ENCODE measurements at regions not wholly inside any gene's neighbourhood (a gene's known extent, or its start where the extent isn't known, plus 50 kb on each side); places are given as distances from the start of the nearest gene placed in this dataset.

DNA sequence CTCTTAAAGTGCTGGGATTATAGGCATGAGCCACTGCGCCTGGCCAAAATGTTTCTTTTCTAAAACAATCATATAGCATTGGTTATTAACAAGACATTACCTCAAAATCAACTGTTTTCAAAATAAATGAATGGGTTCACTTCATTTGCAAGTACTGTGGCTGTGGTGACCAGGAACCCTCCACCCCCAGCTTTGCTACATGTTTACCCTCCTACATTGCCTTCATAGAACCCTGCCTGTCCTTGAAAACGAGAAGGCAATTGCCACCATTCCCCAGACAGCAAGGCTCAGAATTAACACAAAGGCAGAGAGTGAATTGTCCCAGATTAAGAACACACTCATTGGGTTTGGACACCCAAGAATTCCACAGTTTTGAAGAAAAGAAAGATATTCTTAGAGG, 116.6 kb upstream of the LGSN start:
- WGBS, 2 donors, result 68 to 91% methylated on average over 2 of the region's 2 CpGs

DNA sequence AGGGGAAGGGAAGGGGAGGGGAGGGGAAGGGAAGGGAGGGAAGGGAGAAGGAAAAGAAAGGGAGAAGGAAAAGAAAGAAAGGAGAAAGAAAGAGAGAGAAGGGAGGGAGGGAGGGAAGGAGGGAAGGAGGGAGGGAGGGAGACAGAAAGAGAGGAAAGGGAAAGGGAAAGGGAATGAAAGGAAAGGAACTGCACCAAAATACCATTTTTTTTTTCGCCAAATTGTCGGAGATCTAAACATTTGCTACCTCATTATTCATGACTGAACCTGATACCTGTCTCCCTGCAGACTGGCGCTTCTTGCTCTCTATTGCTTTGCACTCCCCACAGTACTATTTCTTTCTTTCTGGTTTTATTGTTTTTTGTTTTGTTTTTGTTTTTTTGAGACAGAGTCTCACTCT, 117.3 kb upstream of the LGSN start:
- ATAC-seq (ENCODE audit: insufficient read depth, low FRiP score), result no peak
- H3K4me1 ChIP-seq (ENCODE audit: control insufficient read depth in 5 of 5, insufficient read depth in 5 of 5, low read length in 5 of 5), result no peaks in the 10 kb centered on the region
- no peak overlapping the region for H3K9ac ChIP-seq (ENCODE audit: insufficient read depth in 1 of 2, low read length in 2 of 2)
- TF ChIP-seq, protein P1, sequence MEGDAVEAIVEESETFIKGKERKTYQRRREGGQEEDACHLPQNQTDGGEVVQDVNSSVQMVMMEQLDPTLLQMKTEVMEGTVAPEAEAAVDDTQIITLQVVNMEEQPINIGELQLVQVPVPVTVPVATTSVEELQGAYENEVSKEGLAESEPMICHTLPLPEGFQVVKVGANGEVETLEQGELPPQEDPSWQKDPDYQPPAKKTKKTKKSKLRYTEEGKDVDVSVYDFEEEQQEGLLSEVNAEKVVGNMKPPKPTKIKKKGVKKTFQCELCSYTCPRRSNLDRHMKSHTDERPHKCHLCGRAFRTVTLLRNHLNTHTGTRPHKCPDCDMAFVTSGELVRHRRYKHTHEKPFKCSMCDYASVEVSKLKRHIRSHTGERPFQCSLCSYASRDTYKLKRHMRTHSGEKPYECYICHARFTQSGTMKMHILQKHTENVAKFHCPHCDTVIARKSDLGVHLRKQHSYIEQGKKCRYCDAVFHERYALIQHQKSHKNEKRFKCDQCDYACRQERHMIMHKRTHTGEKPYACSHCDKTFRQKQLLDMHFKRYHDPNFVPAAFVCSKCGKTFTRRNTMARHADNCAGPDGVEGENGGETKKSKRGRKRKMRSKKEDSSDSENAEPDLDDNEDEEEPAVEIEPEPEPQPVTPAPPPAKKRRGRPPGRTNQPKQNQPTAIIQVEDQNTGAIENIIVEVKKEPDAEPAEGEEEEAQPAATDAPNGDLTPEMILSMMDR (IDR thresholded peaks at IDR 0.05; ENCODE audit: control extremely low read depth, extremely low read depth), result no peak
- no peak overlapping the region for H3K4me3 ChIP-seq
- H3K9me3 ChIP-seq (ENCODE audit: control insufficient read depth in 4 of 4, insufficient read depth in 3 of 4, low read length in 3 of 4), result no peaks in the 10 kb centered on the region
- DNase-seq, result no peak
- 93% methylated on average over 3 of the region's 3 CpGs for WGBS, 2 donors
- no peaks in the 10 kb centered on the region for H3K36me3 ChIP-seq (ENCODE audit: control insufficient read depth in 4 of 4, insufficient read depth in 4 of 4, low read length in 4 of 4)
- H3K27ac ChIP-seq (ENCODE audit: low read depth in 1 of 2, low read length in 1 of 2), result no peak overlapping the region
- no peaks in the 10 kb centered on the region for H3K27me3 ChIP-seq (ENCODE audit: control insufficient read depth in 3 of 3, insufficient read depth in 3 of 3, low read length in 2 of 3)

More for the DNA sequence above, 116.6 kb upstream of the LGSN start:
- Histone ChIP-seq H3K4me3 (no peak overlapping the region), H3K36me3 (ENCODE audit: control insufficient read depth in 4 of 4, insufficient read depth in 4 of 4, low read length in 4 of 4) (no peaks in the 10 kb centered on the region), H3K27me3 (ENCODE audit: control insufficient read depth in 3 of 3, insufficient read depth in 3 of 3, low read length in 2 of 3) (no peaks in the 10 kb centered on the region), H3K9ac (ENCODE audit: insufficient read depth in 1 of 2, low read length in 2 of 2) (no peak overlapping the region), H3K27ac (ENCODE audit: low read depth in 1 of 2, low read length in 1 of 2) (no peak overlapping the region), H3K9me3 (ENCODE audit: control insufficient read depth in 4 of 4, insufficient read depth in 3 of 4, low read length in 3 of 4) (no peaks in the 10 kb centered on the region), H3K4me1 (ENCODE audit: control insufficient read depth in 5 of 5, insufficient read depth in 5 of 5, low read length in 5 of 5) (no peaks in the 10 kb centered on the region)
- no peak for ATAC-seq (ENCODE audit: insufficient read depth, low FRiP score)
- DNase-seq, result no peak
- TF ChIP-seq, protein P1 (IDR thresholded peaks at IDR 0.05; ENCODE audit: control extremely low read depth, extremely low read depth), result no peak

DNA sequence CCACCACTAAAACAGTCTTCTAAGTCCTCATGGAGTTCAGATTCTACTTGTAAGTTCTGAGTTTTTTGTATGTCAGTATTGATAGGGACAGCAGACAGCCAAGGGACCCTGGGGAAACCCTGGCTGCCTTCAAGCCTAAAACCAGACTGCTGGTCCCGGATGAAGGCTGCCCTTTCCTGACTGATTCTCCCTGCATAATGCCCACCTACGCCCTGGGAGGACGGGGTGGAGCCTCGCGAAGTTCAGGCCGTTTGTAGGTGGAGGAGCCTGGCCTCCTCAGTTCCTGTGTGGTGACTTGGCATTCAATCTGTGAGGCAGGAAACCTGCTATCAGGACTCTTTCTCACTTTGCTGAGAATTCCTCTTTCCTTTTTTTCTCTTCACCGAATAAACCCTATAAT, 120.3 kb upstream of the LGSN start:
- H3K27me3 ChIP-seq (ENCODE audit: control insufficient read depth in 3 of 3, insufficient read depth in 3 of 3, low read length in 2 of 3), result no peaks in the 10 kb centered on the region
- ATAC-seq (ENCODE audit: insufficient read depth, low FRiP score) (no peak), DNase-seq (no peak)
- H3K4me3 ChIP-seq, result no peak overlapping the region
- WGBS, 2 donors, result 26 to 53% methylated on average over 7 of the region's 7 CpGs
- TF ChIP-seq, protein P1 (IDR thresholded peaks at IDR 0.05; ENCODE audit: control extremely low read depth, extremely low read depth), result no peak
- H3K4me1 ChIP-seq (ENCODE audit: control insufficient read depth in 5 of 5, insufficient read depth in 5 of 5, low read length in 5 of 5), result no peaks in the 10 kb centered on the region
- no peak overlapping the region for H3K9ac ChIP-seq (ENCODE audit: insufficient read depth in 1 of 2, low read length in 2 of 2)
- no peaks in the 10 kb centered on the region for H3K36me3 ChIP-seq (ENCODE audit: control insufficient read depth in 4 of 4, insufficient read depth in 4 of 4, low read length in 4 of 4)
- H3K27ac ChIP-seq (ENCODE audit: low read depth in 1 of 2, low read length in 1 of 2), result no peak overlapping the region
- peaks cover 0 to 3% (median 0%) of the 10 kb centered on the region in 4 donors for H3K9me3 ChIP-seq (ENCODE audit: control insufficient read depth in 4 of 4, insufficient read depth in 3 of 4, low read length in 3 of 4)

DNA sequence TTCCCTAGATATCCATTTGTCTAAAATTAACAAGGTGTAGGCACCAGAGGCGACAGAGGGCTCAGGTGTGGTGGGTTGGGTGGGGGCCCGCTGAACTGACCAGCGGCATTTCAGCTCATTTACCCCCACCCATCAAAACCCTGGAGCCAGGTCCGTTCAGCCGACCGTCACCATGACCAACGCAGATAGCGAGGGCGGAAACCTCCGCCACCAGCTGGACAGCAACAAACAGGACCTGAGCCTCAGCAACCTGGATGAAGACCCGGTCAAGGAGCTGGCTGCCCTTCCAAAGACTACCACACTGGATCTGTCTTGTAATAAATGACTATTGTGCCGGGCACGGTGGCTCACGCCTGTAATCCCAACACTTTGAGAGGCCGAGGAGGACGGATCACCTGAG, 120.8 kb upstream of the LGSN start:
- no peaks in the 10 kb centered on the region for H3K27me3 ChIP-seq (ENCODE audit: control insufficient read depth in 3 of 3, insufficient read depth in 3 of 3, low read length in 2 of 3)
- DNase-seq, result no peak
- peaks cover 0 to 3% (median 0%) of the 10 kb centered on the region in 4 donors for H3K9me3 ChIP-seq (ENCODE audit: control insufficient read depth in 4 of 4, insufficient read depth in 3 of 4, low read length in 3 of 4)
- 93 to 94% methylated on average over 16 of the region's 16 CpGs for WGBS, 2 donors
- no peak overlapping the region for H3K27ac ChIP-seq (ENCODE audit: low read depth in 1 of 2, low read length in 1 of 2)
- H3K4me1 ChIP-seq (ENCODE audit: control insufficient read depth in 5 of 5, insufficient read depth in 5 of 5, low read length in 5 of 5), result no peaks in the 10 kb centered on the region
- no peak for ATAC-seq (ENCODE audit: insufficient read depth, low FRiP score)
- H3K36me3 ChIP-seq (ENCODE audit: control insufficient read depth in 4 of 4, insufficient read depth in 4 of 4, low read length in 4 of 4), result no peaks in the 10 kb centered on the region
- no peak overlapping the region for H3K9ac ChIP-seq (ENCODE audit: insufficient read depth in 1 of 2, low read length in 2 of 2)
- H3K4me3 ChIP-seq, result no peak overlapping the region
- TF ChIP-seq, protein P1 (IDR thresholded peaks at IDR 0.05; ENCODE audit: control extremely low read depth, extremely low read depth), result no peak
